Stimulated activated memory B cell treated with anti-CD40 and anti-IgM and Interleukin-4, amounts not matched to agents 10 μg/mL and 1 μg/mL and 100 μg/mL, for 72 hours (primary cell): ENCODE measurements at regions not wholly inside any gene's neighbourhood (a gene's known extent, or its start where the extent isn't known, plus 50 kb on each side); places are given as distances from the start of the nearest gene placed in this dataset.
"Not testable (repeated sequence)": the region's sequence is repeated elsewhere in the genome, so short reads cannot be mapped to it uniquely, and the experiment has no call there.

Source experiments
- ATAC-seq: fragments of 150-1000 bp; cut with Tn5 transposase; 2 replicates; pipeline ENCODE4 v1.10.0; 2021
- H3K27ac Mint-ChIP-seq: one replicate; pipeline ENCODE4 v1.8.0; 2022; ENCODE audit warnings: mild to moderate bottlenecking, mixed read lengths
- H3K27me3 Mint-ChIP-seq: one replicate; pipeline ENCODE4 v1.8.0; 2022; ENCODE audit warnings: mixed read lengths
- H3K36me3 Mint-ChIP-seq: one replicate; pipeline ENCODE4 v1.8.0; 2022; ENCODE audit warnings: mixed read lengths
- H3K4me1 Mint-ChIP-seq: one replicate; pipeline ENCODE4 v1.8.0; 2022; ENCODE audit warnings: mixed read lengths
- H3K4me3 Mint-ChIP-seq: one replicate; pipeline ENCODE4 v1.8.0; 2022; ENCODE audit warnings: mild to moderate bottlenecking, moderate library complexity, mixed read lengths
- H3K9me3 Mint-ChIP-seq: one replicate; pipeline ENCODE4 v1.8.0; 2022; ENCODE audit warnings: mixed read lengths

- Mint-ChIP-seq H3K4me1 (no peaks in the 10 kb centered on the region), H3K4me3 (no peak overlapping the region), H3K36me3 (no peaks in the 10 kb centered on the region), H3K27me3 (no peaks in the 10 kb centered on the region), H3K27ac (no peak overlapping the region), H3K9me3 (no peaks in the 10 kb centered on the region)
- ATAC-seq: no peak
These were observed 472.8 kb upstream of the SLITRK5 start for GRCh38 chr13:87198371-87198770.

DNA sequence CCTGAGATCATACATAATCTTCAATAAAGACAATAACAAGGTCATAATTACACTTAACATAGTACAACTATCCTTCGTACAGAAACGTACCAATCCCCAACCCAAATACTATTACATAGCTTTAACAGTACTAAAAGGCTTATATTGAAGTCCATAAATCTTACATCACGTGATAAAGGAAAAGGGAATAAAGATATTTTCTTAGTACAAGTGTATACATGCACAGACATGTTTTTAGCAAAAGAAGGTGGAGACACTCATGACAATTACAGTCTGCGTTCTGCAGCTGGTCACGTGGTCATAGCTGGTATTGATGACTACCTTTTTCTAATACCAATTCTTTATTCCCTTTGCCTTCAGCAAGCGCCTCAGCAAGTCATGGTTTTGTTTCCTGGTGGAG is 464.5 kb upstream of the SLITRK5 start:
- no peaks in the 10 kb centered on the region for H3K4me1 Mint-ChIP-seq

DNA sequence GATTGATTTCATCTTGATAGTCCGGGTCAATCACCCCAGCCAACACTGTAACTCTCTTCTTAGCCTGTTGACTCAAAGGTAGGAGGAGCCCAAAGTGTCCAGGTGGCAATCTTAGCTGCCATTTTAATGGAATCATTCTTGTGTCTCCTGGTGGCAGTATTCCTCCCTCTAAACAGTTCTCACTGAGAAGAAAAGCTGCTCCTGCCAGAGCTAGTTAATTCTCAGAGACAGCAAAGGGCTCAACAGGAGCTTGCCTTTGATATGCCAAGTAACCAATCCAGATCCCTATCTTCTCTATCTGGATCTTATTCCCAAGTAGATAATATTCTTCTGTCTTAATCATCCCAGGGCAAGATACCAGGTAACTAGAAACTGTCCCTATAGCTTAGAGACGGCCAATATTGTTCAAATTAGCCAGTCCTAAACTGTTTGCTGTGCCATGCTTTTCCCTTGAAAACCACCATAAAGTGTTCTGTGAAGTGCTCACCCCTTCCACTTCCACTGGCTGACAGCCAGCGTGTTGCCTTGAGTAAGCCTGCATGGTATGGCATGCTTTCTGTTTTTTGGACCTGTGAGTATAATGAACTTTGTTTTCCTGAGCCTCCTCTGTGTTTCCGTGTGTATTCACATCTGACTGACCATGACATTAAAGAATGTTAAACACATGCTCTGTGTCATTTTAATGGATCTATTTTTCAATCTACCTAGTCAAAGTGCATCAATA is 463.7 kb upstream of the SLITRK5 start:
- Mint-ChIP-seq H3K36me3 (no peaks in the 10 kb centered on the region), H3K4me3 (no peak overlapping the region), H3K9me3 (peaks cover 10% of the 10 kb centered on the region), H3K27ac (no peak overlapping the region), H3K27me3 (no peaks in the 10 kb centered on the region), H3K4me1 (no peaks in the 10 kb centered on the region)
- no peak for ATAC-seq

More for the DNA sequence above, 464.5 kb upstream of the SLITRK5 start:
- Mint-ChIP-seq H3K36me3 (no peaks in the 10 kb centered on the region), H3K9me3 (peaks cover 10% of the 10 kb centered on the region), H3K27me3 (no peaks in the 10 kb centered on the region), H3K4me3 (no peak overlapping the region), H3K27ac (no peak overlapping the region)
- no peak for ATAC-seq

- H3K27me3 Mint-ChIP-seq: no peaks in the 10 kb centered on the region
- H3K4me3 Mint-ChIP-seq: no peak overlapping the region
- ATAC-seq: no peak
- H3K9me3 Mint-ChIP-seq: peaks cover 10% of the 10 kb centered on the region
- no peak overlapping the region for H3K27ac Mint-ChIP-seq
- no peaks in the 10 kb centered on the region for H3K36me3 Mint-ChIP-seq
- no peaks in the 10 kb centered on the region for H3K4me1 Mint-ChIP-seq
These were observed 462.5 kb upstream of the SLITRK5 start for GRCh38 chr13:87208636-87209035.

DNA sequence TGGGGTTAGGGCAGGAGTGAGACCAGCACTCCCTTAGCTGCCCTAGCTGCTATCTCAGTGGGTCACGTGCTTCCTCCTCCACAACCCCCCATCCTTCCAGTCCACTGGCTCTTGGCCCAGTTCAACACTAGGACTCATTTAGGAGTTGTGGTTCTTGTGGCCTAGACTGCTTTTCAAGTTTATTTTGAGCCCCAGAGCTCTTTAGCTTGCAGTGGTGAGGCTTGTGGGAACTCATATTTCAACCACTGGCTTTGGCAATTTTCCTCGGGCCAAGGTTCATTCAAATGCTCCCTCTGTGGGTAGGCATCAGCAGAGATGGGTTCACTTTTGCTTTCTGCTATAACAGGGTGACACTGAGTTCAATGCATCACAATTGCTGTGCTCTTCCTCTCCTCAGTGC is 436.2 kb upstream of the SLITRK5 start:
- Mint-ChIP-seq H3K9me3 (peaks cover 18% of the 10 kb centered on the region), H3K27me3 (no peaks in the 10 kb centered on the region), H3K27ac (no peak overlapping the region), H3K4me3 (no peak overlapping the region), H3K36me3 (no peaks in the 10 kb centered on the region), H3K4me1 (no peaks in the 10 kb centered on the region)
- no peak for ATAC-seq

GRCh38 chr13:87235621-87236020 is 435.6 kb upstream of the SLITRK5 start:
- no peaks in the 10 kb centered on the region for H3K36me3 Mint-ChIP-seq
- no peak for ATAC-seq
- no peaks in the 10 kb centered on the region for H3K4me1 Mint-ChIP-seq
- H3K4me3 Mint-ChIP-seq: no peak overlapping the region
- no peak overlapping the region for H3K27ac Mint-ChIP-seq
- H3K9me3 Mint-ChIP-seq: peaks cover 11% of the 10 kb centered on the region
- H3K27me3 Mint-ChIP-seq: no peaks in the 10 kb centered on the region

GRCh38 chr13:87244256-87244890 is 426.8 kb upstream of the SLITRK5 start:
- Mint-ChIP-seq H3K36me3 (no peaks in the 10 kb centered on the region), H3K27ac (no peak overlapping the region), H3K9me3 (no peaks in the 10 kb centered on the region), H3K27me3 (no peaks in the 10 kb centered on the region), H3K4me1 (no peaks in the 10 kb centered on the region), H3K4me3 (no peak overlapping the region)
- ATAC-seq: no peak

DNA sequence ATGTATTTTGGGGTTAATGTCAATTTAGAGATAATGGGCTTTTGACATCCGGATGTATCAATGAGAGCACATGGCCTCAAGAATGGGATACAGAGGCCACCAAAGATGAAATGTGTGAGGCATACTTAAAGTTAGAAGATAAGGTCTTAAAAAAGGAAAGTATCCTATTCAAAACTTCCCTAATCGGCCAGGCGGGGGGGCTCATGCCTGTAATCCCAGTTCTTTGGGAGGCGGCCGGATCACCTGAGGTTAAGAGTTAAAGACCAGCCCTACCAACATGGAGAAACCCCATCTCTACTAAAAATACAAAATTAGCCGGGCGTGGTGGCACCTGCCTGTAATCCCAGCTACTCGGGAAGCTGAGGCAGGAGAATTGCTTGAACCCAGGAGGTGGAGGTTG is 421.3 kb upstream of the SLITRK5 start:
- ATAC-seq, H3K4me1 Mint-ChIP-seq, H3K36me3 Mint-ChIP-seq: not testable (repeated sequence)

GRCh38 chr13:87255394-87255793 is 415.8 kb upstream of the SLITRK5 start:
- Mint-ChIP-seq H3K4me3 (no peak overlapping the region), H3K36me3 (no peaks in the 10 kb centered on the region), H3K27ac (no peak overlapping the region), H3K4me1 (no peaks in the 10 kb centered on the region), H3K9me3 (peaks cover 9% of the 10 kb centered on the region), H3K27me3 (no peaks in the 10 kb centered on the region)
- no peak for ATAC-seq

More for the DNA sequence above, 421.3 kb upstream of the SLITRK5 start:
- H3K27ac Mint-ChIP-seq, H3K9me3 Mint-ChIP-seq, H3K27me3 Mint-ChIP-seq, H3K4me3 Mint-ChIP-seq: not testable (repeated sequence)

- no peaks in the 10 kb centered on the region for H3K27me3 Mint-ChIP-seq
- no peak overlapping the region for H3K27ac Mint-ChIP-seq
- peaks cover 9% of the 10 kb centered on the region for H3K9me3 Mint-ChIP-seq
- no peak overlapping the region for H3K4me3 Mint-ChIP-seq
- no peaks in the 10 kb centered on the region for H3K4me1 Mint-ChIP-seq
- H3K36me3 Mint-ChIP-seq: no peaks in the 10 kb centered on the region
- no peak for ATAC-seq
These were observed 411.6 kb upstream of the SLITRK5 start for GRCh38 chr13:87259479-87260083.

DNA sequence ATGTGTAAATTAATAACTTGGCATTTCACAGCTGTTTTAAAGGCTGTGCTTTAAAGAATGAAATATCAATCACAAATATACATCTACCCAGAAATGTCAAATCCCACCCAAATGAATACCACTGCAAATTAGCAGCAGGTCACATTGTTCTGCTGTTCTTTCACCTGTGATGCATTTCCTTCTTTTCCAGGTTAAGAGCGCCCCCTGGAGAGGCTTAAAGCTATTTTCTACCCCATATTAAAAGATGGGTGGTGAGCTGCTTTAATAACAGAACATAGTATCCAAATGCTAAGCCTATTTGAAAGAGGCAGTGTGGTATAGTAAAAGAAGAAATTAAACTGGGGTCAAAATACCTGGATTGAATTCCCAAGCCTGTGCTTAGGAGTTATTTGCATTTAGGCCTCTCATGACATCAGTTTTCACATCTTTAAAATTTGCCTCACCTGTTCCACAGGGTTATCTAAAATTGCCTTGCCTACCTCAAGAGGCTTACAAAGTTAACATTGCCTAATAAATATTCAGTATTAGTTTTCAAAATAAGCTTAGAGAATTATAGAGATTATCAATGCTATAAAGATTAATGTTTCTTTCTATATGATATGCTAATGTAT is 396.9 kb upstream of the SLITRK5 start:
- H3K4me3 Mint-ChIP-seq: no peak overlapping the region
- H3K9me3 Mint-ChIP-seq: no peaks in the 10 kb centered on the region
- ATAC-seq: no peak
- H3K36me3 Mint-ChIP-seq: no peaks in the 10 kb centered on the region
- no peaks in the 10 kb centered on the region for H3K4me1 Mint-ChIP-seq
- H3K27me3 Mint-ChIP-seq: no peaks in the 10 kb centered on the region
- H3K27ac Mint-ChIP-seq: no peak overlapping the region

DNA sequence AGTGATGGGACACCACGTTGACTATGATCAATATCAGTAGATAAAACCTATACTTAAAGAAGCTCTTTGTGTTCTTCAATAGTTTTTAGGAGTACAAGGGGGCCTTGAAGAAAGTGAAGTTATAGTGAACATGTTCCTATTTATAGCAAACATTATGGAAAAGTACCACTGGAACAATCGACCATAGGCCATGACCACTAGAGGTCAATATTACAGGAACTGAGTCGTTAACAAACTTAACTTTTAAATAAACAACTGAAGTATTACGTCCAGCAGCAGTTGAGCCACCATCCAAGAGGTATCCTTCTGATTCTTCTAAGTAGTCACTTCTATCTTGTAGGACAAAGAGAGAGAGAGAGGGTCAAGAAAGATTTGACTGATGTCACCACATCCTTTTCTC is 391.0 kb upstream of the SLITRK5 start:
- no peak for ATAC-seq
- no peaks in the 10 kb centered on the region for H3K4me1 Mint-ChIP-seq
- no peaks in the 10 kb centered on the region for H3K36me3 Mint-ChIP-seq
- H3K9me3 Mint-ChIP-seq: peaks cover 3% of the 10 kb centered on the region
- no peaks in the 10 kb centered on the region for H3K27me3 Mint-ChIP-seq
- no peak overlapping the region for H3K4me3 Mint-ChIP-seq
- H3K27ac Mint-ChIP-seq: no peak overlapping the region

- no peaks in the 10 kb centered on the region for H3K4me1 Mint-ChIP-seq
- ATAC-seq: no peak
- H3K27me3 Mint-ChIP-seq: no peaks in the 10 kb centered on the region
- H3K4me3 Mint-ChIP-seq: no peak overlapping the region
- peaks cover 8% of the 10 kb centered on the region for H3K9me3 Mint-ChIP-seq
- H3K27ac Mint-ChIP-seq: no peak overlapping the region
- no peaks in the 10 kb centered on the region for H3K36me3 Mint-ChIP-seq
These were observed 383.4 kb upstream of the SLITRK5 start for GRCh38 chr13:87287721-87288120.

DNA sequence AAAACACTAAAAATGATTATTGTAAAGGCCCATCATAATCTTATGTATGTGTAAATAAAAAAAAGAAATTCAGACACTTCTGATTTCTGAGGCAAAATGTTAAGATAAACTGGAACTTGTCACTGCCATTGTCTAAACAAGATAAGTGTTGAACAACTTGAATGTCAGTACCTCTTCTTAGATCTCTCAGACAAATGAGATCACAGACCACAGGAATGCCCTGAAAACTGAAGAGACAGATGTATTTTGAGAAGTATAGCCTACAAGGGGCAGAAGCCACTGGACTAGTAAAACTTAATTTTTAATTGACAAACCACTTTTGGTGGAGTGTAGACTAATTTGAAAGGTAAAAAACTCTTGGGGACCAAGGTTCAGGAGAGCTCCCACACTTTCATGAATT is 375.5 kb upstream of the SLITRK5 start:
- no peaks in the 10 kb centered on the region for H3K4me1 Mint-ChIP-seq
- H3K27me3 Mint-ChIP-seq: no peaks in the 10 kb centered on the region
- H3K36me3 Mint-ChIP-seq: no peaks in the 10 kb centered on the region
- no peak overlapping the region for H3K27ac Mint-ChIP-seq
- peaks cover 15% of the 10 kb centered on the region for H3K9me3 Mint-ChIP-seq
- H3K4me3 Mint-ChIP-seq: no peak overlapping the region
- ATAC-seq: no peak

DNA sequence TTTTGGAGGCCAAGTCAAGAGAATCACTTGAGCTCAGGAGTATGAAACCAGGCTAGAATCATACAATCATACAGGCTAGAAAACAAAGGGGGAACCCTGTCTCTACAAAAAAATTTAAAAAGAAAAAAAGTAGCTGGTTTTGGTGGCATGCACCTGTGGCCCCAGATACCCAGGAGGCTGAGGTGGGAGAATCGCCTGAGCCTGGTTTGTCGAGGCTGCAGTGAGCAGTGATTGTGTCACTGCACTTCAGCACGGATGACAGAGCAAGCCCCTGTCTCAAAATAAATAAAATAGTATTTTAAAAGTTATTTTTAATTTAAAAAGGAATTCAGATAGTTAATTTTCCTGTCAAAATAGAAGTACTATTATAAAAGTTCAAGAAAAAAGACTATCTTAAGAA is 369.1 kb upstream of the SLITRK5 start:
- Mint-ChIP-seq H3K4me3 (no peak overlapping the region), H3K27me3 (no peaks in the 10 kb centered on the region)

GRCh38 chr13:87302931-87303330 is 368.2 kb upstream of the SLITRK5 start:
- ATAC-seq: no peak
- Mint-ChIP-seq H3K4me3 (no peak overlapping the region), H3K27me3 (no peaks in the 10 kb centered on the region), H3K4me1 (no peaks in the 10 kb centered on the region), H3K36me3 (no peaks in the 10 kb centered on the region), H3K9me3 (peaks cover 10% of the 10 kb centered on the region), H3K27ac (no peak overlapping the region)

More for the DNA sequence above, 369.1 kb upstream of the SLITRK5 start:
- H3K9me3 Mint-ChIP-seq: peaks cover 10% of the 10 kb centered on the region
- H3K36me3 Mint-ChIP-seq: no peaks in the 10 kb centered on the region
- H3K4me1 Mint-ChIP-seq: no peaks in the 10 kb centered on the region
- H3K27ac Mint-ChIP-seq: no peak overlapping the region
- no peak for ATAC-seq
